ENCODE measurements at regions not wholly inside any gene's neighbourhood (a gene's known extent, or its start where the extent isn't known, plus 50 kb on each side); places are given as distances from the start of the nearest gene placed in this dataset.

- TF ChIP-seq EZH2 (IDR thresholded peaks at IDR 0.05; ENCODE audit: borderline replicate concordance, insufficient read depth, low read depth, low read length, poor library complexity, severe bottlenecking) = no peak
- TF ChIP-seq CTCF (IDR thresholded peaks at IDR 0.05) = no peak
Observed at GRCh38 chr14:22158560-22158959, 430.5 kb downstream of the DAD1 start.
